Right hindlimb (tissue), 1 donor: ENCODE measurements at regions not wholly inside any gene's neighbourhood (a gene's known extent, or its start where the extent isn't known, plus 50 kb on each side); places are given as distances from the start of the nearest gene placed in this dataset.

Experiments
- DNase-seq: peaks from one replicate; pipeline ENCODE4 v3.0.0-alpha.2; 2018

DNA sequence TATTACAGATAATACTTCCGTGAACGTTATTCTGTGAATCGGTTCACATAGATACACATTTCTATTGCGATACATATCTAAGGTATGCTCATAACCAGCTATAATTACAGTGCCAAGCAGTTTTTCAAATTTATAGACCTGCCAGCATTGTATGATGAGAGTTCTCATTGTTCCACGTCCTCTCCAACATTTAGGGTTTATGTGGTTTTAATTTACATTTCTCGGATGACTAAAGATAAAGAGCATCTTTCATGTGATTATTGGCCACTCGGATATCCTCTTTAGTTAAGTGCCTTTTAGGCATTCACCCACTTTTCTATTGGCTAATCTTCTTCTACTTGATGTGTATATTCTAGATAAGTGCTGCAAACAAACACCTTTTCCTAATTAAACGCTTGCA, 134.7 kb upstream of the CCDC54 start:
- no peak for DNase-seq

DNA sequence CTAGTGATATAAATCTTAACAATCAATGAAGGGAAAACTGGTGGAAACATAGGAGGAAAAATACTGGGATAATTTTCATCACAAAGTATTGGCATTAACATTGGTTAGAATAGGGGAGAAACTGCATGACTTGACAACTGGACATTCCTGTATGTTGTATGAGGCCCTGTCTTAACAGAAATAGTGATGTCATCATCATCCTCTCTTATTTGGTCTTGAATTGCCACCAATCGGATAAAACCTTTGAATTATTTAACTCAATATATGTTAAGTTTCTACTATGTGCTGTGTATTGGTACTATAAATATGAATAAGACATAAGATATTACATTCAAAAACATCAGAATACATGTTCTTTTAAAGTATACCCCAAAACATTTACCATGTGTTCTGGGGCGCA, 130.1 kb upstream of the CCDC54 start:
- no peak for DNase-seq

DNA sequence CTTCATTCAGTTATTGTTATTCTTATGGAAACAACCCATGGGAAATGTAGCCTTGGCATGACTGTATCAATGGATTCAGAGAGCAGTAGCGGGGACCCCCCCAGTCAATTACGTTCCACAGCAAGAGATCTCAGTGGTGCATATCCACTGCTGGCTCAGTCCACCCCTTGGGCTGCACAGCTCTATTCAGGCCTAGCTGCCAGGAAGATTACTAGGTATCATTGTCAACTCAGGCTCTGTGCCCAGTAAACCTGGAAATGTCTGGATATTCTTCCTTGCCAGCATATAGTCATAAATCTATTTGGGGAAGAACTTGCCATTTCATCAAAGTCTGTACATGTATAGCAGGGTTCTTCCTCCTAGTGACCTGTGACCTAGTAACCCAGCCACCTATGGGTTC, 128.1 kb upstream of the CCDC54 start:
- no peak for DNase-seq

DNA sequence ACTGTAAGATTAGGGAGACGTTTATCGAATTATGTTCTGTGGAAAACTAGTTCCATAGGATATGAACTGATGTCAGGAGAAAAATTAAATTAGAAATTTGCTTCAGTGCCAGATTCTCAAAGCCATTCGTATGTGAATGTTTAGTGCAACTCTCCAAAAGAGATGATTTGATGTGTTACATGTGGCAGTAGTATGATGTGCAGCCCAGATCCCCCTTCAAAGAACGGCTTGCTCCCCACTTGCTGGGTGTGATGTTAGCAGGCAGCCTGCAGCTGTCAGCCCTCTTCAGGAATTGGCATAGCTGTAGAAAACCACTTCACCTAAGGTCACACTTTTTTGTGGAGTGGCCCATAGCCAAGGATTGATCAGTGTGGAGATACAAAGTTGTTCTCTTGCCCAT, 127.0 kb upstream of the CCDC54 start:
- no peak for DNase-seq

DNA sequence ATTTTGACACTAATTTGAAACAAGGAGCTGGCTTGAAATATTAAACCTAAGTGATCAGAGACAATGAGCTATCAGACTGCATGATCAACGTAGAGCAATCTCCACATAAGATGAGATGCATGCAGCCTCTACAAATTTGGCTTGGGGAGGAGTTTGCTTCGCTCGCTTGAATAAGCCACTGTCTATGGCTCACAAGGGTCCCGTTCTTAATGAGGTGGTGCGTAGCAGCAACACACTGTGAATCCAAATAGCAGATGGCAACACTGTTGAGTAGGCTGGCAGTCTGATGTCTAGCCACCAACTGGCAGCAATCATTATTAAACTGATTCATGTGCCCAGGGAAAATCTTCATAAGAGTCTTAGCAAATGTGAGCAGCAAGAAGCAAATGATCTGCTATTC, 125.4 kb upstream of the CCDC54 start:
- DNase-seq, result no peak

DNA sequence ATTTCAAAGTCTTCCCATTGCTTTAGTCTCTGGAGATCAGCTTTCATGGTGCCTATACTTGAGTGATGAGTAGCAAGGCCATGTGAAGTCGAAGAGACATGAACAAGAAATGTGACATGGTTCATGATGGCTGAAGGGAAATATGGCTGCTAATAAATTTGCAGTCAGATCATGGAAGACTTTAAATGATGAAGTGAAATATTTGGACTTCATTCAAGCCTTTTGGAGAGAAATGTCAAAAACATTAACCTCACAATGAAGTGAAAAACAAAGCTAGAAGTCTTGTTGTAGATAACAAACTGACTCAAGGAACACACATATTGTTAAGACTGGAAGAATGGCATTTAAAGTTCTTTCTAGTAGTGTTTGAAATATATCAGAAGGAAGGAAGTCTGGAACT, 120.3 kb upstream of the CCDC54 start:
- DNase-seq, result no peak

DNA sequence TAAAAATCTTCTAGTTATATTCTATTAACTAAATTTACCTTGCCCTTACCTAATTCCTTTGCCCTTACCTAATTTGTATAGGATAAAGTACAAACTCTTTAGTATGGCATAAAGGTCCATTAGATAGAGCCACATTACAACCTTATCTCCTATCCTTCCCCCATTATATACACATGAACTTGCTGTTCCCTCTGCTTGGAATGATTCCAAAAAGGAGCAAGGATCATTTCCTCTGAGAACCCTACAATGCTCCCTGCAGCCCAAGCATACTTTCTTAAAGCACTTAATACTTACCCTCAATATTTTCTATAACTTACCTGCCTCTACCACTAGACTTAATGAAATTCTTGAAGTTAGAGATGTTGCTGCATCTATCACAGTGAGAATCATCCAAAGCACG, 118.9 kb upstream of the CCDC54 start:
- no peak for DNase-seq

DNA sequence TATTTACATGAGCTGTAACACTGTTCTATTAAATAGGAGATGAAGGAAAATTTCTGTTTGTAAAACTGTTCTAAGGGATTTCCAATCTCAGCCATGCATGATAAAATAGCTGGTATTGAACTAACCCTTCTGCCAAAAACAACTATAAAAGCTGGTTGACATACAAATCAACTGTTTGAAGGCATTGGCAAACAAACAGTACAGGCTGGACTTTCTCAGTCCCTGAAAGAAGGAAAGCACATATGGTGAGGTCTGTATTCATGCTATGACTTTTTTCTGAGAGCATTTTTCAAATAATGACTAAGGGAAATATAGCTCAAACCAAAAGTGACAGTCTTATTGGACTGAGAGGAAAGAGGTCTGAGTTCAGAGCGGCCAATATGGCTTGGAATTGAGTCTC, 117.0 kb upstream of the CCDC54 start:
- no peak for DNase-seq

DNA sequence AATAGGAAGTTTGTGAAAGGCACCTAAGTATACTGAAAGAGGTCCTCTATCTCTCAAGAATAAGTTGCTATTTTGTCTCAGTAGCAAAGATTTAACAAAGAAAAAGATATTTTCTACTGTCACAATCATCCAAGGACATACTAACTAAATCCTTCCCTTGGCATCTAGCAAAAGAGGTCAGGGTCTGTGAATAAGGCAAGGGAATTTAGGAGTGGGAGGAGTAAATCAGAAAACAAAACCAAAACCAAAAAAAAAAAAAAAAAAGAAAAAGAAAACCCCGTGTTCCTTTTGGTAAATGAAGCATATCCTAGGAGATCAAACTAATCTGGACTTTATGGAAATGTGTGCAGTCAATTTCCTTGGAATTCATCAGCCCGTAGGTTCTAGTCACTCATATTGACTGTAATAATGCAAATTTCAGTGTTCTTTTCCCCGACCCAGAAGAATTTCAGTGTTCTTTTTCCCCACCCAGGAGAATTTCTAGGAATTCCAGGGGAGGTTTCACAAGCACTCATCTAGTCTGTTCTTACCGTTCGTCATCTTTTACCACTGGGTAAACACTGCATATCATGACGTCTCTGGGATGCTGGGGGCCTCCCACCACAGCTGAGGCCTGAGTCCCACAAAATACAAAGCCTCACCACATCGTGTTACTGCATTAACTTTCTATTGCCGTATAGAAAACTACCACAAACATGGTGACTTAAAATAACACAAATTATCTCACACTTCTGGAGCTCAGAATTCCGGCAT, 113.8 kb upstream of the CCDC54 start:
- no peak for DNase-seq

DNA sequence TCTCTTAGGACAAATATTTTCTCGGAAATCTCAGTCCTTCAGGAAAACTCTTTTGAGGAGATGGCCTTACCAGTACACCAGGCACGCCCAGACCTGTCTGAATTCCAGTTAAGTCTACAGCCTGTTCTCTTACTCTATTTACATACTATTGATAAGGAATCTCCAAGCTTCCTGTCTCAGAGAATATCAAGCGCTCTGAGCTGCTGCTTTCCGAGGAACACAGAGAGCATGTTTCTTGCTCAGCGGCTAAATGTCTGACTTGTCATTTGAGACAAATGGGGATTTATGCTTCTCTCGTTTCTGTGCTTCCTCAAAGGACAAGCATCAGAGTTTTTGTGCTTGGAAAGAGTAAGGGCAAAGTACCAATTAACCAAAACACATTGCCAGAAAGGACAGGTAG, 112.4 kb upstream of the CCDC54 start:
- no peak for DNase-seq

DNA sequence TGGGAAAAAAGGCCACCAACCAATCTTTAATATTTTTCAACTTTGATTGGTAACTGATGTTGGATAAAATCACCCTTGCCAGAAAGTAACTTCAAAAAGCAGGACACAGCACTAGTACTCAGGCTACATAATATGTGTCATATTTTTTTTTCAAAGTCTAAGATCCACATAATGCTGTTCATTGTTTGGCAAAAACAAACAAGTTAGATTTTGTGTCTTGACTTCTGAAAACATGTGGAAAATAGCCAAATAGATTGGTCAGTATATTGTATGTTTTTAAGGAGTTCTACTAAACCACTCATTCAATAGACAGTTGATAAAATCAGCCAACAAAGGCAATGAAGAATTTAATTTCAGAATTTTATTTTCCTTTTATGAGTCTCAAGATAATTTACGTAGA, 111.7 kb upstream of the CCDC54 start:
- DNase-seq, result no peak

DNA sequence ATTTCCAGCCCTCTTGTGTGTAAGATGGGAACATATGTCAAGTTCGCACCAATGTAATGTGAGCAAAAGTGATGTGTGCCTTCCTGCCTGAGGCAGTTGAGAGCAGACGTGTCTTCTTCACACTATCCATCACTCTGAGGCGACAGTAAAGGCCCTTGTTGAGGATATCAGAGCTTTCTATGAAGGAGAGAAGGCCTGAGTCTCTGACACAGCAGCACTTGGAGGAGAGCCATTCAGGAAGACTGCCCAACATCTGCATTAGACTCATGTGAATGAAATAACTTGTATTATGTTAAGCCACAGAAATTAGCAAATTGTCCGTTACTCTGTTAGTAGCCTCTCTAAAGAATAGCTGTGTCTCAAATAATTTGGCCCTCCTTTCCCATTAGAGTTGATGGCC, 108.8 kb upstream of the CCDC54 start:
- no peak for DNase-seq

DNA sequence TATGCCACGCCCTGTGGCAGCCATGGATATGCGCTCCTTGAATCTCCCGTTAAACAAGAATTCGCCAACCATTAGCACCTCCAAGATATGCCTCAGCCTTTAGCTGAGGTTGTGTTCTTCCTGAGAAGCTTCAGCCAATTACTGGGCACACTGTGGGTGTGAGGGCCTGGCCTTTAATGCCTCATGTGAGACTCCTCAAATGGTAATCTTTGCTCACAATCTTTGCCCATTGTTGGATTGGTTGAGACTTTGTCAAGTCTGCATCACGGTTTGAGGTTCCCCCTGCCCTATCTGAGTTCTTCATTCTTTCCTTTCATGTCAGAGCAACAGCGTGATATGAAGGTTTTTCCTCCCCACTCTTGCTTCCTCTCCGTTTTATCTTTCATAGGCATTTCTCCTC, 108.1 kb upstream of the CCDC54 start:
- DNase-seq, result no peak

DNA sequence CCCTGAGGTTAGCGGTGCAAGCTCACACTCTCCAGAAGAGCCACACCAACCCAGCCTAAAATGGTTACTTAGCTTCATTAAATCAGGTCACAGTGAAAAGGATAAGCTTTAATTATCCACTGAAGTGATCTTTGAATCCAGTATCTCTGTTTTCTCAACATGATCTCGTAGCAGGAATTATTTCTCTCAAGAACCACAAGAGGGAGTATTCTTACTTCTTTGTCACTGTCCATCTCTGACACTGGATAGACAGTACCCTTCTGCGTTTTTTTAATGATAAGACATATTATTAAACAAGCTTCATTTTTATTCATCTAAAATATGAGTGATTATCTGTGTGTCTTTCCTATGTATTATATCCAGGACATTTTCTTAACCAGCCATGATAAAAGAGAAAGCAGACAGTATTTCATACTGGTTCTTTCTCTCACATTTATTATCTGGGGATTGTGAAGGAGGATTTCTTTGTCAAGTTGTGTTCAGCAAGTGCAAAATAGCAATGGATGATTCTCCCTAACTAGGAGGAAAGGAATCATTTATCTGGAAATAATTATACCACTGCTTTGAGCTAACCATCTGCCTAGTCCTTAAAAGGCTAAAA, 105.4 kb upstream of the CCDC54 start:
- DNase-seq, result no peak

DNA sequence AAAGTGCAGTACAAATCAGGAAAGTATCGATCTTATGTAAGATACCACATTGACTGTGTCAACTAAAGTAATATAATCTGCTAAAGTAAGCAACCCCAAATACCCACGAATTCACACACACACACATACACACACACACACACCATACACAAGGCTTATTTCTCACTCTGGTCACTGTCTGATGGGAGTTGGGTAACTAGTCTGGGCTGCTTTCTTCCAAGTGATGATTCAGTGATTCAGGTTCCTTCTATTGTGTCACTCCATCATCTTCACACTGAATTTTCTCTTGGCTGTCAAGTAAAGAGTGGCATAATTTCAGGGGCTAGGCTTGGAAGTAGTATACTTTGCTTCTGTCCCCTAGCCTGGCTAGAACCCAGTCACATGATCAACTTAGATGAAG, 104.8 kb upstream of the CCDC54 start:
- no peak for DNase-seq

DNA sequence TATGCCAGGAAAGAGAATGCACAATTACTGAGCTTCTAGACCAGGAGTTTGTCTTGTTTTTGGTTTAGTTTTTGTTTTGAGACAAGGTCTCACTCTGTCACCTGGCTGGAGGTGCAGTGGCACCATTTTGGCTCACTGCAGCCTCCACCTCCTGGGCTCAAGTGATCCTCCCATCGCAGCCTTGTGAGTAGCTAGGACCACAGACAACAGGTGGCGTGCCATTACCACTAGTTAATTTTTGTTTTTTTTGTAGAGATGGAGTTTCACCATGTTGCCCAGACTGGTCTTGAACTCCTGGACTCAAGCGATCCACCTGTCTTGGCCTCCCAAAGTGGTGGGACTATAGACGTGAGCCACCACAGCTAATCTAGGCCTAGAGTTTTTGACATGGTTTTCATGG, 104.4 kb upstream of the CCDC54 start:
- no peak for DNase-seq

DNA sequence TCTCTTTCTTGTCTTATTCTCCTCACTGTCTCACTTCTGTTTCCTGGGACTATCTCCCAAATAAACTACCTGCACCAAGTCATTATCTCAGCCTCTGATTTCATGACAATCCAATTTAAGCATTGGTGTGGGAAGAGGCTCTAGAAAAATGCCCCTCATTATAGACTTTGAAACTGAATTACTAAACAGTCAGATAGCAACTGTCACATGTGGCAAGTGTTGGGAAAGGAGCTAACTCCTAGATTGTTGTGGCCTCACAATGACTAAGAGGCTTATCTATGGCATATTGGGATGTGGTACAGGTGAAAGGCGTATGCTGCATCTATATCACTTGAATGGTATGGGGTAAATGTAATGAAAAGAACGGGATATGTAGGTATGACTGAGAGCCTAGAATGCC, 103.5 kb upstream of the CCDC54 start:
- DNase-seq, result no peak

DNA sequence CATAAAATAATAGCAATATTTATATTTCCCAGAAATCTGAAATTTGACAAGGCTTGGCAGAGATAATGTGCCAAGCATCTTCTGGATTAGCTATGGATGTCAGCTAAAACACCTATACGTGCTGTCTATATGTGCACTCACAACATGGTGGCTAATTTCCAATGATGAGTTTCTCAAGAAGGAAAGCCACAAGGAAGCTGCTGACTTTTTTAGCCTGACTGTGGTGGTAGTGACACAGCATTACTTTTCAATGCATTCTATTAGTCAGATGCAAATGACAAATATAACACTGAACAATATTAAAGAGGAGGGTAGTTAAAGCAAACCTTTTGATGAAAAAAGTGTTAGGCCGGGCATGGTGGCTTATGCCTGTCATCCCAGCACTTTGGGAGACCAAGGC, 101.7 kb upstream of the CCDC54 start:
- no peak for DNase-seq

DNA sequence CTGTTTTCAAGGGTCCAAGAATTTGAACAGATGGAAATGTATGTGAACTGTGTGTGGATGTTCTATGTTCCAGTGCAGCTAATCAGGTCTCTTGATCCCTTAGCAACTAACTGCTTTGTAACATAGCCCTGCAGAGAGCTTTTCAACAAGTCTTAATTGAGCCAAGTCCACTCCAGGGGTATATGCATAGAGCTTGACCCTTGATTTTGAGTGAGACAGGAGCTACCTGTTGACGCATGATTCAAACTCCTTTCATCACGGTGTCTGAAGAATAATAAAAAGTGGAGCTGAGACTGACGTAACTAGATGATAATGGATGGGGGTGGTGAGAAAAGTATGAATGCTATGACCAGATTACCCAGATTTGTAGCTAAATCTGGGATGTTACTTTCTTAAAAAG, 93.3 kb upstream of the CCDC54 start:
- DNase-seq, result no peak

DNA sequence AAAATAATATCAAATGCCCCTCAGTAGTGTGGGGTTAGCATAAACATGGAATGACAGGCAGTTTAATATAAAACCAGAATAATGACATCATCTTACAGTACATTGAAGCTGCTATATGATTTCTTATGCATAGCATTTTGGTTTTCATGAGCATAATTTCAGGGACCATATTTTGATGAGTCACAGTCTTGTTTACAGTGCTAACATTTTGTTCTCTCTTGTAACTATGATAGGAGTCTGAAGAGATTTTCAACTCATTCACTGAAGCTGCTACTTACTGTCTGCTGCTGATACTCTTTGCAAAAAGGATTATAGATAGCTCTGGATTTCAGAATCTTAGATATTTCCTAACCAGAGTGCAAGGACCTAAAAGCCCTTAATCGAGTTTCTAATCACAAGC, 92.6 kb upstream of the CCDC54 start:
- no peak for DNase-seq

DNA sequence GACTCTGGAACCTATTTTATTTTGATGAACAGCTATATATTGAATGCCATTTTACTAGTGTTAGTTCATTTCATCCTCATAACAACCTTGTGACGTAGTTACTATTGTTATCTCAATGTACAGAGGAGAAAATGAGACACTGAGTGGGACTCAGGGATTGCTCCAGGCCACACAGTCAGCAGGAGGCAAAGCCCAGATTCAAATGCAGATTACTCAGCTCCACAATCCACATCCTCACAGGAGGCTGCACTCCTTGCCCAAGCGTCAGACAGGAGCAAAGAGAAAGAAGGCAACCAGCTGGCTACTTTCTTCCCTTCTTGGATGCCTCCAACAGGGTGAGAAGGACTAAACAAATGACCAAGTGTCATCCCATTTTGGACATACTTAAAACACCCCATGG, 92.0 kb upstream of the CCDC54 start:
- no peak for DNase-seq

DNA sequence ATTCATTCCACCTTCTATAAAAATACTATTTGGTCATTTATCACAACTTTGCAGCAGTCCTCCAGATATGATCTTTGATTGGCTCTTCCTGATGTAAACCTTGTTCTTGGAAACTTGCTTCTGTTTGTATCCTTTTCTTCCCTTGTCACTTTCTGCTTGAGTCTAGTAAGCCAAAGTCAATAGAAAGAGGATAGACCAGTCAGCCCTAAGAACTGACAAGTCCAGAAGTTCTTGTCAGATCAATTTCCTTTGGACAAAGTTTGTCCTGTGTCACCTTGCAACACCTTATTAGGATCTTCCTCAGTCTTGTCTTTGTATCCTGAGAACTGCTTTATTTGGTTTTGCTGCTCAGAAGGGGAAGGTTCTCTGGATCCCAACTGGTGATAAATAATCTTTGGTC, 87.9 kb upstream of the CCDC54 start:
- no peak for DNase-seq

DNA sequence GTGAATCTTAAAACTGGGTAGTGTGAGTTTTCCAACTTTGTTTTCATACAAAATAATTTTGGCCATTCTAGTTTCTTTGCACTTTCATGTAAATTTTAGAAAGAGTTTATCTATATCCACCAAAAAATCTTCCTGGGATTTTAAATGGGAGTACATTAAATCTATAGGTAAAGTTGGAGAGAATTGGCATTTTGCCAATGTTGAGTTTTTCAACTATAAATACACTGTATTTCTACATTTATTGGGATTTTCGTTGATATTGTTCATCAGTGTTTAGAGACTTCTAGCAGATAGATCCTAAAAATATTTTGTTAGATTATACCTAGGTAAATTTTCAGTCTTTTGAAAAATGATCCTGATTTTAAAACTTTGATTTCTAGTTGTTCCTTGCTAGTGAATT, 83.1 kb upstream of the CCDC54 start:
- no peak for DNase-seq

DNA sequence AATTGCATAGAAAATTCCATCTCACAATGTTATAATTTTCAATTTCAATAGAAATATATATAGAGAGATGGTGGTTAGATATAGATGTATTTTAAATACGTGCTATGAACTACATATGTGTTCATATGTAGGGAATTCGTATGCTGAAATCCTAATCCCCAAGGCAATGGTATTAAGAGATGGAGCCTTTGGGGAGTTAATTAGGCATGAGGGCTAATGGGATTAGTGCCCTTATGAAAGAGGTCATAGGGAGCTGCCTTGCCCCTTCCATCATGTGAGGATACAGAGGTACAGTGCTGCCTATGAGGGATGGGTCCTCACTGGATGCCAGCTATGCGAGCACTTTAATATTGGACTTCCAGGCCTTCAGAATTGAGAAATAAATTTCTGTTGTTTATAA, 79.6 kb upstream of the CCDC54 start:
- no peak for DNase-seq

DNA sequence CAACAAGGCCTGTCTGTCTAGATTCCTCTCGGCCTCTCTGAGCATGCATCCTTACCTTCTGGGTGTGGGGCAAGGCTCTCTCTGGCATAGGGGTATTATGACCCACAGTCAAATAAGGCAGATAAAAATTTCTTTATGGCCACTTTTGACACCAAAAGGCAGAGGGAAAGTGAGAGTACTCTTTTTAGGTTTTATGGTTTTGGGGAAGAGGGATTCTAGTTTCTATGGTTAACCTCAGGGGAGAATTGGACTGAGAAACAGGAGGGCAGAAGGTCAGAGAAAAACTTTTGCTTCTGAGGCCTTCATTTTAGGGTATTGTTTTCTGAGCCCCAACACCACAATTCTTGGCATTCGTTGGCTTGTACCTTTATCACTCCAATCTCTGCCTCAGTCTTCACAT, 70.0 kb upstream of the CCDC54 start:
- no peak for DNase-seq
